Mesothelial cell of epicardium (in vitro differentiated cells): ENCODE measurements at regions not wholly inside any gene's neighbourhood (a gene's known extent, or its start where the extent isn't known, plus 50 kb on each side); places are given as distances from the start of the nearest gene placed in this dataset.

ENCODE experiments used
- DNase-seq, 2 experiments: peaks; one replicate each; pipeline ENCODE4 v3.0.0; 2021; ENCODE audit warnings: low spot score in 2 of 2; ENCODE audit not compliant: unreplicated experiment in 2 of 2
- H3K27ac Mint-ChIP-seq: 2 replicates; pipeline ENCODE4 v1.8.0; 2021; ENCODE audit warnings: mixed read lengths
- H3K27me3 Mint-ChIP-seq: 2 replicates; pipeline ENCODE4 v1.8.0; 2021; ENCODE audit warnings: low read depth, mixed read lengths
- H3K36me3 Mint-ChIP-seq: 2 replicates; pipeline ENCODE4 v1.8.0; 2021; ENCODE audit warnings: mixed read lengths
- H3K4me1 Mint-ChIP-seq: 2 replicates; pipeline ENCODE4 v1.8.0; 2021; ENCODE audit warnings: mixed read lengths
- H3K4me3 Mint-ChIP-seq: 2 replicates; pipeline ENCODE4 v1.8.0; 2021; ENCODE audit warnings: mild to moderate bottlenecking, moderate library complexity, mixed read lengths
- H3K9me3 Mint-ChIP-seq: 2 replicates; pipeline ENCODE4 v1.8.0; 2021; ENCODE audit warnings: mixed read lengths
- CTCF ChIP-seq: fragments of 200-600 bp; sonication (generic); IDR thresholded peaks from one replicate; pipeline ENCODE4 v1.5.0; 2021; ENCODE audit warnings: antibody characterized with exemption; ENCODE audit not compliant: unreplicated experiment

GRCh38 chr1:29691499-29691898, 455.2 kb downstream of the PTPRU start:
- H3K4me3 Mint-ChIP-seq, result no peak overlapping the region
- TF ChIP-seq CTCF, result no peak
- no peak for DNase-seq
- no peak overlapping the region for H3K27ac Mint-ChIP-seq
- H3K4me1 Mint-ChIP-seq, result peaks cover 5% of the 10 kb centered on the region
- H3K9me3 Mint-ChIP-seq, result peaks cover 13% of the 10 kb centered on the region
- H3K36me3 Mint-ChIP-seq, result no peaks in the 10 kb centered on the region
- peaks cover 57% of the 10 kb centered on the region for H3K27me3 Mint-ChIP-seq

- Mint-ChIP-seq H3K36me3 (no peaks in the 10 kb centered on the region), H3K27ac (no peak overlapping the region), H3K9me3 (peaks cover 13% of the 10 kb centered on the region), H3K4me1 (peaks cover 10% of the 10 kb centered on the region), H3K4me3 (no peak overlapping the region), H3K27me3 (peaks cover 60% of the 10 kb centered on the region)
- no peak for TF ChIP-seq CTCF
- DNase-seq, result peak in 1 of 2 experiments; percentile 33
Observed at GRCh38 chr1:29690156-29690555, 453.8 kb downstream of the PTPRU start.

- Mint-ChIP-seq H3K36me3 (no peaks in the 10 kb centered on the region), H3K4me1 (peaks cover 10% of the 10 kb centered on the region), H3K27me3 (peaks cover 60% of the 10 kb centered on the region), H3K4me3 (no peak overlapping the region), H3K27ac (no peak overlapping the region), H3K9me3 (peaks cover 13% of the 10 kb centered on the region)
- peak in 1 of 2 experiments; percentile 30 for DNase-seq
- no peak for TF ChIP-seq CTCF
Observed at GRCh38 chr1:29689372-29690030, 453.2 kb downstream of the PTPRU start.

- peak in 1 of 2 experiments; percentile 24 for DNase-seq
- Mint-ChIP-seq H3K9me3 (peaks cover 11% of the 10 kb centered on the region), H3K36me3 (no peaks in the 10 kb centered on the region), H3K4me3 (no peak overlapping the region), H3K27me3 (peaks cover 59% of the 10 kb centered on the region), H3K27ac (no peak overlapping the region), H3K4me1 (peaks cover 10% of the 10 kb centered on the region)
- no peak for TF ChIP-seq CTCF
Observed at GRCh38 chr1:29688471-29689365, 452.4 kb downstream of the PTPRU start.

- no peak for TF ChIP-seq CTCF
- Mint-ChIP-seq H3K9me3 (peaks cover 3% of the 10 kb centered on the region), H3K27me3 (peaks cover 54% of the 10 kb centered on the region), H3K4me3 (no peak overlapping the region), H3K36me3 (no peaks in the 10 kb centered on the region), H3K27ac (no peak overlapping the region), H3K4me1 (peaks cover 17% of the 10 kb centered on the region)
- DNase-seq, result peak in 1 of 2 experiments; percentile 1
Observed at GRCh38 chr1:29687601-29688244, 451.4 kb downstream of the PTPRU start.
